DND-41 (cell line): ENCODE measurements at regions not wholly inside any gene's neighbourhood (a gene's known extent, or its start where the extent isn't known, plus 50 kb on each side); places are given as distances from the start of the nearest gene placed in this dataset.

Source experiments
- ATAC-seq: fragments of 200-7000 bp; cut with Tn5 transposase; 3 replicates; pipeline ENCODE4 v1.9.1; 2021; ENCODE audit warnings: low read depth; ENCODE audit not compliant: insufficient read depth
- DNase-seq: peaks from one replicate; pipeline ENCODE4 v3.0.0-alpha.2; 2020
- H2AFZ ChIP-seq: 2 replicates; pipeline ENCODE4 v1.6.0; 2012; ENCODE audit warnings: low read depth, low read length
- H3K27ac ChIP-seq: 2 replicates; pipeline ENCODE4 v1.5.1; 2012; ENCODE audit warnings: low read length, inconsistent platforms
- H3K27me3 ChIP-seq: fragments of 200-600 bp; sonication (generic); 2 replicates; pipeline ENCODE4 v1.6.0; 2012; ENCODE audit warnings: low read length, mild to moderate bottlenecking, inconsistent platforms; ENCODE audit not compliant: insufficient read depth, poor library complexity
- H3K36me3 ChIP-seq: 2 replicates; pipeline ENCODE4 v1.5.1; 2012; ENCODE audit warnings: low read length, inconsistent platforms; ENCODE audit not compliant: insufficient read depth
- H3K4me1 ChIP-seq: 2 replicates; pipeline ENCODE4 v1.5.1; 2012; ENCODE audit warnings: mild to moderate bottlenecking, low read length; ENCODE audit not compliant: insufficient read depth
- H3K4me2 ChIP-seq: 2 replicates; pipeline ENCODE4 v1.6.0; 2012; ENCODE audit warnings: mild to moderate bottlenecking, moderate library complexity, low read length, inconsistent platforms; ENCODE audit not compliant: insufficient read depth
- H3K4me3 ChIP-seq, 2 experiments: fragments of 200-600 bp in 1 of 2; shearing (Covaris generic) in 1 of 2; 2 replicates each; pipeline ENCODE4 v1.5.1; 2012 to 2016; ENCODE audit warnings: inconsistent platforms in 2 of 2, low read length in 2 of 2, mild to moderate bottlenecking in 2 of 2, low read depth in 1 of 2, moderate library complexity in 1 of 2
- H3K79me2 ChIP-seq: 2 replicates; pipeline ENCODE4 v1.6.0; 2012; ENCODE audit warnings: low read length, inconsistent platforms; ENCODE audit not compliant: insufficient read depth
- H3K9ac ChIP-seq: 2 replicates; pipeline ENCODE4 v1.6.0; 2012; ENCODE audit warnings: low read depth, mild to moderate bottlenecking, inconsistent platforms, low read length, moderate library complexity
- H3K9me3 ChIP-seq: 2 replicates; pipeline ENCODE4 v1.5.1; 2012; ENCODE audit warnings: low read length, moderate library complexity, mild to moderate bottlenecking, inconsistent platforms; ENCODE audit not compliant: insufficient read depth, severe bottlenecking
- H4K20me1 ChIP-seq: 2 replicates; pipeline ENCODE4 v1.6.0; 2012; ENCODE audit warnings: low read length; ENCODE audit not compliant: insufficient read depth
- CTCF ChIP-seq: IDR thresholded peaks from 2 replicates; pipeline ENCODE4 v1.5.1; 2012; ENCODE audit warnings: borderline replicate concordance, low read length, moderate library complexity, mild to moderate bottlenecking; ENCODE audit not compliant: poor library complexity, severe bottlenecking; ENCODE audit errors: extremely low read depth
- EZH2 ChIP-seq: IDR thresholded peaks from 3 replicates; pipeline ENCODE4 v1.6.1; 2012; ENCODE audit warnings: borderline replicate concordance, low read depth, mild to moderate bottlenecking, moderate library complexity, low read length, inconsistent platforms; ENCODE audit not compliant: severe bottlenecking

- Histone ChIP-seq H3K27me3 (no peaks in the 10 kb centered on the region), H3K9me3 (no peaks in the 10 kb centered on the region), H2AFZ (no peak overlapping the region), H3K36me3 (no peaks in the 10 kb centered on the region), H4K20me1 (no peaks in the 10 kb centered on the region), H3K4me3 (no peak overlapping the region), H3K79me2 (no peaks in the 10 kb centered on the region), H3K9ac (no peak overlapping the region), H3K4me2 (no peak overlapping the region), H3K4me1 (no peaks in the 10 kb centered on the region), H3K27ac (no peak overlapping the region)
- DNase-seq = no peak
- ATAC-seq = no peak
- TF ChIP-seq CTCF = no peak
- no peak for TF ChIP-seq EZH2
Measured at GRCh38 chrX:25288676-25289075, 272.9 kb upstream of the ARX start.

GRCh38 chrX:25287521-25287920 is 271.8 kb upstream of the ARX start:
- H3K9ac ChIP-seq = no peak overlapping the region
- no peaks in the 10 kb centered on the region for H4K20me1 ChIP-seq
- no peak overlapping the region for H3K4me2 ChIP-seq
- no peaks in the 10 kb centered on the region for H3K27me3 ChIP-seq
- no peak for DNase-seq
- ATAC-seq = no peak
- H3K4me1 ChIP-seq = no peaks in the 10 kb centered on the region
- no peaks in the 10 kb centered on the region for H3K9me3 ChIP-seq
- no peak for TF ChIP-seq EZH2
- no peak for TF ChIP-seq CTCF
- no peak overlapping the region for H2AFZ ChIP-seq
- H3K79me2 ChIP-seq = no peaks in the 10 kb centered on the region
- no peaks in the 10 kb centered on the region for H3K36me3 ChIP-seq
- H3K27ac ChIP-seq = no peak overlapping the region
- no peak overlapping the region for H3K4me3 ChIP-seq

- no peaks in the 10 kb centered on the region for H4K20me1 ChIP-seq
- no peaks in the 10 kb centered on the region for H3K36me3 ChIP-seq
- no peak for TF ChIP-seq CTCF
- no peak for TF ChIP-seq EZH2
- no peak overlapping the region for H3K27ac ChIP-seq
- DNase-seq (no peak), ATAC-seq (no peak)
- no peak overlapping the region for H2AFZ ChIP-seq
- no peak overlapping the region for H3K9ac ChIP-seq
- H3K9me3 ChIP-seq = no peaks in the 10 kb centered on the region
- H3K4me1 ChIP-seq = no peaks in the 10 kb centered on the region
- no peak overlapping the region for H3K4me2 ChIP-seq
- no peak overlapping the region for H3K4me3 ChIP-seq
- no peaks in the 10 kb centered on the region for H3K27me3 ChIP-seq
- no peaks in the 10 kb centered on the region for H3K79me2 ChIP-seq
Measured at GRCh38 chrX:25285598-25285997, 269.8 kb upstream of the ARX start.

GRCh38 chrX:25279510-25279909 is 263.7 kb upstream of the ARX start:
- ATAC-seq (no peak), DNase-seq (no peak)
- Histone ChIP-seq H3K36me3 (no peaks in the 10 kb centered on the region), H4K20me1 (no peaks in the 10 kb centered on the region), H3K4me2 (no peak overlapping the region), H2AFZ (no peak overlapping the region), H3K9me3 (no peaks in the 10 kb centered on the region), H3K4me1 (no peaks in the 10 kb centered on the region), H3K27ac (no peak overlapping the region), H3K9ac (no peak overlapping the region), H3K4me3 (no peak overlapping the region), H3K79me2 (no peaks in the 10 kb centered on the region), H3K27me3 (no peaks in the 10 kb centered on the region)
- no peak for TF ChIP-seq EZH2
- no peak for TF ChIP-seq CTCF
